Thyroid gland (tissue), 4 donors: ENCODE measurements at regions not wholly inside any gene's neighbourhood (a gene's known extent, or its start where the extent isn't known, plus 50 kb on each side); places are given as distances from the start of the nearest gene placed in this dataset.

Experiments used
- DNase-seq, 2 donors: peaks; one replicate each; pipeline ENCODE4 v3.0.0-alpha.2; 2019
- H3K27ac ChIP-seq, 3 donors: fragments of 200-600 bp; sonication (generic); 1 replicate in 2 of 3; 2 replicates in 1 of 3; pipeline ENCODE4 v1.5.1; 2016 to 2019; ENCODE audit warnings: mild to moderate bottlenecking in 1 of 3, moderate library complexity in 1 of 3
- H3K27me3 ChIP-seq: fragments of 200-600 bp; sonication (generic); one replicate; pipeline ENCODE4 v1.5.1; 2019
- H3K36me3 ChIP-seq, 2 donors: fragments of 200-600 bp; sonication (generic); one replicate each; pipeline ENCODE4 v1.5.1; 2016 to 2019
- H3K4me1 ChIP-seq, 2 donors: fragments of 200-600 bp; sonication (generic); one replicate each; pipeline ENCODE4 v1.5.1; 2017 to 2019
- H3K4me3 ChIP-seq, 3 donors: fragments of 200-600 bp; sonication (generic); replicated peaks in 1 of 3; 1 replicate in 2 of 3; 2 replicates in 1 of 3; pipeline ENCODE4 v1.5.1; 2016; ENCODE audit warnings: mild to moderate bottlenecking in 1 of 3
- H3K9me3 ChIP-seq: fragments of 200-600 bp; sonication (generic); one replicate; pipeline ENCODE4 v1.5.1; 2017
- CTCF ChIP-seq, 6 experiments: fragments of 200-600 bp in 3 of 6; fragments of 450-650 bp in 3 of 6; sonication (generic) in 3 of 6; IDR thresholded peaks; one replicate each; pipeline ENCODE4 v1.5.1; 2016 to 2019; ENCODE audit warnings: antibody characterized with exemption in 6 of 6, mild to moderate bottlenecking in 2 of 6, inconsistent platforms in 1 of 6, moderate library complexity in 1 of 6
- POLR2A ChIP-seq, 2 donors: fragments of 450-650 bp; IDR thresholded peaks; one replicate each; pipeline ENCODE4 v1.6.1; 2017; ENCODE audit warnings: antibody characterized with exemption in 2 of 2, mild to moderate bottlenecking in 2 of 2, moderate library complexity in 1 of 2
- WGBS, 2 donors: methylation state at CpG; one replicate each; pipeline ENCODE4 v1.1.5; 2017; 5-methylcytosine and 5-hydroxymethylcytosine counted together
- intact Hi-C: fragments of 100-400 bp; cut with DNase I; formaldehyde crosslinking; loops from one replicate; pipeline ENCODE4 v1.15.1; 2023

- Histone ChIP-seq H3K9me3 (no peaks in the 10 kb centered on the region), H3K36me3 (no peaks in the 10 kb centered on the region), H3K4me3 (no peak overlapping the region), H3K4me1 (no peaks in the 10 kb centered on the region), H3K27me3 (no peaks in the 10 kb centered on the region), H3K27ac (no peak overlapping the region)
- WGBS, 2 donors: 57 to 71% methylated on average over 2 of the region's 2 CpGs
- TF ChIP-seq POLR2A (IDR thresholded peaks at IDR 0.05) (no peak), CTCF (IDR thresholded peaks at IDR 0.05) (no peak)
- intact Hi-C loops: no loop called here
- no peak for DNase-seq
These were observed 496.6 kb downstream of the INHBA start for GRCh38 chr7:41206267-41206666.

GRCh38 chr7:41205600-41205999 lies 497.3 kb downstream of the INHBA start:
- intact Hi-C loops: no loop called here
- Histone ChIP-seq H3K27ac (no peak overlapping the region), H3K4me3 (no peak overlapping the region), H3K36me3 (no peaks in the 10 kb centered on the region), H3K9me3 (no peaks in the 10 kb centered on the region), H3K27me3 (no peaks in the 10 kb centered on the region), H3K4me1 (no peaks in the 10 kb centered on the region)
- no peak for TF ChIP-seq CTCF (IDR thresholded peaks at IDR 0.05)
- no peak for TF ChIP-seq POLR2A (IDR thresholded peaks at IDR 0.05)
- 75 to 85% methylated on average over 2 of the region's 2 CpGs for WGBS, 2 donors
- DNase-seq: no peak

- no peaks in the 10 kb centered on the region for H3K36me3 ChIP-seq
- no peak for DNase-seq
- no peaks in the 10 kb centered on the region for H3K4me1 ChIP-seq
- intact Hi-C loops: no loop called here
- H3K27me3 ChIP-seq: no peaks in the 10 kb centered on the region
- no peaks in the 10 kb centered on the region for H3K9me3 ChIP-seq
- no peak overlapping the region for H3K27ac ChIP-seq
- no peak overlapping the region for H3K4me3 ChIP-seq
- WGBS, 2 donors: 89 to 94% methylated on average over 2 of the region's 2 CpGs
- TF ChIP-seq POLR2A (IDR thresholded peaks at IDR 0.05) (no peak), CTCF (IDR thresholded peaks at IDR 0.05) (no peak)
These were observed 499.3 kb downstream of the INHBA start for GRCh38 chr7:41203542-41203941.

- Histone ChIP-seq H3K27me3 (no peaks in the 10 kb centered on the region), H3K9me3 (no peaks in the 10 kb centered on the region), H3K4me1 (no peaks in the 10 kb centered on the region), H3K27ac (no peak overlapping the region), H3K4me3 (no peak overlapping the region), H3K36me3 (no peaks in the 10 kb centered on the region)
- TF ChIP-seq POLR2A (IDR thresholded peaks at IDR 0.05) (no peak), CTCF (IDR thresholded peaks at IDR 0.05) (no peak)
- no peak for DNase-seq
- intact Hi-C loops: no loop called here
- 94 to 95% methylated on average over 3 of the region's 3 CpGs for WGBS, 2 donors
These were observed 501.9 kb downstream of the INHBA start for GRCh38 chr7:41201021-41201420.

- H3K36me3 ChIP-seq: no peaks in the 10 kb centered on the region
- DNase-seq: no peak
- no peaks in the 10 kb centered on the region for H3K9me3 ChIP-seq
- no peak for TF ChIP-seq POLR2A (IDR thresholded peaks at IDR 0.05)
- 82 to 91% methylated on average over 3 of the region's 3 CpGs for WGBS, 2 donors
- intact Hi-C loops: no loop called here
- H3K4me3 ChIP-seq: no peak overlapping the region
- H3K27me3 ChIP-seq: no peaks in the 10 kb centered on the region
- no peak overlapping the region for H3K27ac ChIP-seq
- no peaks in the 10 kb centered on the region for H3K4me1 ChIP-seq
These were observed 503.8 kb downstream of the INHBA start for GRCh38 chr7:41199136-41199535.

- no peaks in the 10 kb centered on the region for H3K9me3 ChIP-seq
- no peaks in the 10 kb centered on the region for H3K36me3 ChIP-seq
- TF ChIP-seq CTCF (IDR thresholded peaks at IDR 0.05): no peak
- TF ChIP-seq POLR2A (IDR thresholded peaks at IDR 0.05): no peak
- no peak overlapping the region for H3K4me3 ChIP-seq
- no peak for DNase-seq
- H3K27me3 ChIP-seq: no peaks in the 10 kb centered on the region
- intact Hi-C loops: no loop called here
- no peaks in the 10 kb centered on the region for H3K4me1 ChIP-seq
- no peak overlapping the region for H3K27ac ChIP-seq
These were observed 504.4 kb downstream of the INHBA start for GRCh38 chr7:41198502-41198901.
